Nucleus accumbens (tissue), 56 donors: ENCODE measurements at regions not wholly inside any gene's neighbourhood (a gene's known extent, or its start where the extent isn't known, plus 50 kb on each side); places are given as distances from the start of the nearest gene placed in this dataset.

ENCODE experiments used
- DNase-seq, 56 donors: peaks; one replicate each; lab custom pipeline; 2025; lab: John Stamatoyannopoulos, UW

GRCh38 chr13:103810026-103810425 lies 743.8 kb upstream of the SLC10A2 start:
- no peak for DNase-seq

GRCh38 chr13:103805771-103806170 lies 739.6 kb upstream of the SLC10A2 start:
- DNase-seq = no peak

- no peak for DNase-seq
Observed at GRCh38 chr13:103803349-103803748, 737.1 kb upstream of the SLC10A2 start.

GRCh38 chr13:103799028-103799427 lies 732.8 kb upstream of the SLC10A2 start:
- no peak for DNase-seq

GRCh38 chr13:103795892-103796478 lies 729.8 kb upstream of the SLC10A2 start:
- no peak for DNase-seq

- no peak for DNase-seq
Observed at GRCh38 chr13:103794526-103794925, 728.3 kb upstream of the SLC10A2 start.

GRCh38 chr13:103788061-103788652 lies 721.9 kb upstream of the SLC10A2 start:
- DNase-seq = no peak

GRCh38 chr13:103772576-103772975 lies 706.4 kb upstream of the SLC10A2 start:
- no peak for DNase-seq

- no peak for DNase-seq
Observed at GRCh38 chr13:103762523-103762922, 696.3 kb upstream of the SLC10A2 start.

GRCh38 chr13:103759361-103759760 lies 693.1 kb upstream of the SLC10A2 start:
- DNase-seq = no peak

GRCh38 chr13:103758222-103758621 lies 692.0 kb upstream of the SLC10A2 start:
- no peak for DNase-seq

GRCh38 chr13:103757361-103757760 lies 691.1 kb upstream of the SLC10A2 start:
- DNase-seq = no peak

GRCh38 chr13:103754783-103755182 lies 688.6 kb upstream of the SLC10A2 start:
- no peak for DNase-seq

GRCh38 chr13:103734837-103735236 lies 668.6 kb upstream of the SLC10A2 start:
- no peak for DNase-seq

- no peak for DNase-seq
Observed at GRCh38 chr13:103731959-103732358, 665.7 kb upstream of the SLC10A2 start.

GRCh38 chr13:103730407-103730806 lies 664.2 kb upstream of the SLC10A2 start:
- no peak for DNase-seq

- DNase-seq = no peak
Observed at GRCh38 chr13:103726808-103727207, 660.6 kb upstream of the SLC10A2 start.

- DNase-seq = no peak
Observed at GRCh38 chr13:103716718-103717117, 650.5 kb upstream of the SLC10A2 start.

- no peak for DNase-seq
Observed at GRCh38 chr13:103715335-103715734, 649.1 kb upstream of the SLC10A2 start.

- DNase-seq = no peak
Observed at GRCh38 chr13:103703246-103703645, 637.0 kb upstream of the SLC10A2 start.

GRCh38 chr13:103698000-103698399 lies 631.8 kb upstream of the SLC10A2 start:
- DNase-seq = no peak

- DNase-seq = no peak
Observed at GRCh38 chr13:103695320-103695719, 629.1 kb upstream of the SLC10A2 start.

- DNase-seq = no peak
Observed at GRCh38 chr13:103694471-103694870, 628.3 kb upstream of the SLC10A2 start.
